HCT116 (cell line): ENCODE measurements at regions not wholly inside any gene's neighbourhood (a gene's known extent, or its start where the extent isn't known, plus 50 kb on each side); places are given as distances from the start of the nearest gene placed in this dataset.

Experiments
- CEBPB ChIP-seq: IDR thresholded peaks from 2 replicates; pipeline ENCODE4 v1.6.1; 2012; ENCODE audit warnings: low read depth
- CTCF ChIP-seq, 3 experiments: fragments of 200-600 bp in 1 of 3; sonication (generic) in 1 of 3; IDR thresholded peaks in 2 of 3; conservative IDR thresholded peaks in 1 of 3; 2 replicates each; pipeline ENCODE4 v1.5.1; 2012 to 2017; ENCODE audit warnings: low read depth in 2 of 3, low read length in 2 of 3, antibody characterized with exemption in 1 of 3, borderline replicate concordance in 1 of 3, control low read depth in 1 of 3, mild to moderate bottlenecking in 1 of 3, mixed read lengths in 1 of 3, mixed run types in 1 of 3, moderate library complexity in 1 of 3; ENCODE audit not compliant: insufficient read depth in 1 of 3
- EZH2 ChIP-seq: fragments of 200-600 bp; sonication (generic); IDR thresholded peaks from 2 replicates; pipeline ENCODE4 v1.6.1; 2017; ENCODE audit warnings: antibody characterized with exemption, mixed run types
- EZH2phosphoT487 ChIP-seq: fragments of 200-600 bp; IDR thresholded peaks from 2 replicates; pipeline ENCODE4 v1.6.1; 2018; ENCODE audit warnings: antibody characterized with exemption, borderline replicate concordance
- FOSL1 ChIP-seq: IDR thresholded peaks from 2 replicates; pipeline ENCODE4 v1.6.1; 2012; ENCODE audit warnings: low read depth
- JUND ChIP-seq: IDR thresholded peaks from 2 replicates; pipeline ENCODE4 v1.6.1; 2012
- MAX ChIP-seq: IDR thresholded peaks from 2 replicates; pipeline ENCODE4 v1.6.1; 2012
- POLR2A ChIP-seq: IDR thresholded peaks from 2 replicates; pipeline ENCODE4 v1.7.0; 2011; ENCODE audit warnings: borderline replicate concordance; ENCODE audit not compliant: insufficient read depth, insufficient read length; ENCODE audit errors: extremely low read depth
- YY1 ChIP-seq: IDR thresholded peaks from 2 replicates; pipeline ENCODE4 v1.6.1; 2011; ENCODE audit warnings: low read length, low read depth, moderate library complexity, mild to moderate bottlenecking; ENCODE audit not compliant: insufficient replicate concordance; ENCODE audit errors: extremely low read depth
- ZBTB33 ChIP-seq: IDR thresholded peaks from 2 replicates; pipeline ENCODE4 v1.6.1; 2011; ENCODE audit warnings: mild to moderate bottlenecking, low read length, moderate library complexity; ENCODE audit not compliant: insufficient replicate concordance; ENCODE audit errors: extremely low read depth

GRCh38 chr10:55410415-55410885 lies 609.4 kb upstream of the PCDH15 start:
- TF ChIP-seq JUND (no peak), POLR2A (no peak), YY1 (no peak), CTCF (IDR thresholded peaks at IDR 0.05 in 2 of 3, conservative IDR thresholded peaks at IDR 0.05 in 1 of 3; ENCODE audit: borderline replicate concordance in 1 of 3, insufficient read depth in 1 of 3, low read depth in 2 of 3, low read length in 2 of 3) (no peak), EZH2 (no peak), ZBTB33 (no peak), FOSL1 (no peak), EZH2phosphoT487 (no peak), CEBPB (no peak), MAX (no peak)
